Bronchial epithelial cell (primary cell): ENCODE measurements at regions not wholly inside any gene's neighbourhood (a gene's known extent, or its start where the extent isn't known, plus 50 kb on each side); places are given as distances from the start of the nearest gene placed in this dataset.
A peak's percentile ranks its signal among the peaks of the same experiment; 100 is the strongest.

ENCODE experiments used
- DNase-seq: peaks from one replicate; pipeline ENCODE4 v3.0.0-alpha.2; 2010; ENCODE audit warnings: low read depth
- FAIRE-seq: peaks from 2 replicates; lab custom pipeline; 2011; peaks lifted over from hg19 to GRCh38; lab: Jason Lieb, UNC
- H3K27me3 ChIP-seq: 2 replicates; pipeline ENCODE4 v1.5.1; 2011; ENCODE audit warnings: low read length; ENCODE audit not compliant: control insufficient read depth, insufficient read depth
- H3K36me3 ChIP-seq: 2 replicates; pipeline ENCODE4 v1.5.1; 2011; ENCODE audit warnings: low read length; ENCODE audit not compliant: control insufficient read depth, insufficient read depth
- H3K4me3 ChIP-seq: 2 replicates; pipeline ENCODE4 v1.5.1; 2011; ENCODE audit warnings: mild to moderate bottlenecking, low read depth, low read length, control low read depth
- TF ChIP-seq, protein P1 (sequence below): IDR thresholded peaks from 2 replicates; pipeline ENCODE4 v1.5.1; 2011; ENCODE audit warnings: mild to moderate bottlenecking, moderate library complexity, low read length, control low read depth, inconsistent platforms; ENCODE audit not compliant: insufficient read depth, severe bottlenecking

GRCh38 chr18:14905350-14905749, 157.4 kb downstream of the ANKRD30B start:
- FAIRE-seq (no peak), DNase-seq (no peak)
- Histone ChIP-seq H3K27me3 (no peaks in the 10 kb centered on the region), H3K36me3 (no peaks in the 10 kb centered on the region), H3K4me3 (no peak overlapping the region)
- TF ChIP-seq, protein P1, sequence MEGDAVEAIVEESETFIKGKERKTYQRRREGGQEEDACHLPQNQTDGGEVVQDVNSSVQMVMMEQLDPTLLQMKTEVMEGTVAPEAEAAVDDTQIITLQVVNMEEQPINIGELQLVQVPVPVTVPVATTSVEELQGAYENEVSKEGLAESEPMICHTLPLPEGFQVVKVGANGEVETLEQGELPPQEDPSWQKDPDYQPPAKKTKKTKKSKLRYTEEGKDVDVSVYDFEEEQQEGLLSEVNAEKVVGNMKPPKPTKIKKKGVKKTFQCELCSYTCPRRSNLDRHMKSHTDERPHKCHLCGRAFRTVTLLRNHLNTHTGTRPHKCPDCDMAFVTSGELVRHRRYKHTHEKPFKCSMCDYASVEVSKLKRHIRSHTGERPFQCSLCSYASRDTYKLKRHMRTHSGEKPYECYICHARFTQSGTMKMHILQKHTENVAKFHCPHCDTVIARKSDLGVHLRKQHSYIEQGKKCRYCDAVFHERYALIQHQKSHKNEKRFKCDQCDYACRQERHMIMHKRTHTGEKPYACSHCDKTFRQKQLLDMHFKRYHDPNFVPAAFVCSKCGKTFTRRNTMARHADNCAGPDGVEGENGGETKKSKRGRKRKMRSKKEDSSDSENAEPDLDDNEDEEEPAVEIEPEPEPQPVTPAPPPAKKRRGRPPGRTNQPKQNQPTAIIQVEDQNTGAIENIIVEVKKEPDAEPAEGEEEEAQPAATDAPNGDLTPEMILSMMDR = no peak

- FAIRE-seq = no peak
- H3K4me3 ChIP-seq = no peak overlapping the region
- H3K27me3 ChIP-seq = no peaks in the 10 kb centered on the region
- H3K36me3 ChIP-seq = no peaks in the 10 kb centered on the region
- no peak for DNase-seq
- TF ChIP-seq, protein P1 = no peak
Observed at GRCh38 chr18:14905979-14906378, 158.0 kb downstream of the ANKRD30B start.

DNA sequence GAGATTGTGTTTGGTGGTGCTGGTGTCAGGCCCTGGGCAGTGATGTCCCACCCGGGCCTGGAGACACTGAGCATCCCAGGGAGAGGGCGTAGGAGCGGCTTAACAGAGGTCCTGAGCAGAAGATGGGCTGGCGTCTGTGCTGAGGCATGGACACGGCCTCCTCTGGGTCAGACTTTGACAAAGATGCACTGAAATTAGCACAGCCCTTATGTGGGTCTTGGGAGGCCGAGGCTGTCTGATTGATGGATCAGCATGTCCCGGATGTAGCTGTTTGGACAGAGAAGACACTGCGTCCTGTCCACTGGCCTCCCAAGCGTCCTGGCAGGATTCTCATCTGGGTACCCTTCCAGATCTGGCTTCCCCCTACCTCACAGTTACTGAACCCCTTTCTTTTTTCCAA, 159.4 kb downstream of the ANKRD30B start:
- Histone ChIP-seq H3K36me3 (no peaks in the 10 kb centered on the region), H3K27me3 (no peaks in the 10 kb centered on the region), H3K4me3 (no peak overlapping the region)
- TF ChIP-seq, protein P1 = no peak
- FAIRE-seq (no peak), DNase-seq (no peak)

GRCh38 chr18:14908541-14908940, 160.6 kb downstream of the ANKRD30B start:
- DNase-seq = no peak
- TF ChIP-seq, protein P1 = no peak
- no peak for FAIRE-seq
- Histone ChIP-seq H3K36me3 (no peaks in the 10 kb centered on the region), H3K4me3 (no peak overlapping the region), H3K27me3 (no peaks in the 10 kb centered on the region)

- Histone ChIP-seq H3K36me3 (no peaks in the 10 kb centered on the region), H3K4me3 (no peak overlapping the region), H3K27me3 (no peaks in the 10 kb centered on the region)
- DNase-seq (no peak), FAIRE-seq (no peak)
- TF ChIP-seq, protein P1 = no peak
Observed at GRCh38 chr18:14912967-14913366, 165.0 kb downstream of the ANKRD30B start.

DNA sequence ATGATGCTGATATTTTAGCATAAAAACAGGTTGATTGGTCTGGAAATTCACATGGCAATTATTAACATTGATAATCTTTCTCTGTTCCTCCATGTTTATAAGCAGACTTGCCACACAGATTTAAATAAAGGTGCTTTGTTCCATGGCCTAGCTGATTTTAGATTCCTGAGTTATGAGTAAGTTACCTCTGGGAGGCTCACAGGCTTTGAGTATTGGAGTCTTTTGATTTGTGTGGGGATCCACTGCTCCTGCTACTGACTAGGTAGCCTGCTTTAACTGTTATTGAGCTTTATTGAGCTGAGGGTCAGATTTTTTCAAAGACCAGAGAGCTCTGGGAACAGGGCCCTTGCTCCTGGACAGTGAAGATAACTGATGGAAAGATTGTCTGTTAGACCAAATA, 166.1 kb downstream of the ANKRD30B start:
- TF ChIP-seq, protein P1 = no peak
- FAIRE-seq (no peak), DNase-seq (peak; percentile 1)

More for the DNA sequence above, 166.1 kb downstream of the ANKRD30B start:
- Histone ChIP-seq H3K27me3 (no peaks in the 10 kb centered on the region), H3K36me3 (no peaks in the 10 kb centered on the region), H3K4me3 (no peak overlapping the region)
